A549 (cell line): ENCODE measurements at regions not wholly inside any gene's neighbourhood (a gene's known extent, or its start where the extent isn't known, plus 50 kb on each side); places are given as distances from the start of the nearest gene placed in this dataset.
A peak's percentile ranks its signal among the peaks of the same experiment; 100 is the strongest.

ENCODE experiments used
- ATAC-seq, 2 experiments: fragments of 200-7000 bp in 1 of 2; fragments of >200 bp in 1 of 2; cut with Nextera tagmentation in 1 of 2; cut with Tn5 transposase in 1 of 2; 3 replicates each; pipeline versions ENCODE4 v1.8.0 to v1.9.1; 2018 to 2020; ENCODE audit warnings: mild to moderate bottlenecking in 1 of 2, moderate library complexity in 1 of 2
- CTCF ChIA-PET: fragments of 300-600 bp; sonication (Branson Sonifier 250); formaldehyde crosslinking; extraction: SDS; loops from one replicate; lab custom pipeline; 2021; ENCODE audit warnings: antibody characterized with exemption, inconsistent platforms; lab: Yijun Ruan, JAX
- POLR2A ChIA-PET: fragments of 350-600 bp; formaldehyde crosslinking; extraction: SDS; loops from one replicate; lab custom pipeline; 2021; ENCODE audit warnings: antibody characterized with exemption, inconsistent platforms; lab: Yijun Ruan, JAX
- DNase-seq, 2 experiments: peaks; one replicate each; pipeline versions ENCODE4 v3.0.0 to v3.0.0-alpha.2; 2011 to 2016; ENCODE audit warnings: low read depth in 1 of 2, low spot score in 1 of 2
- FAIRE-seq: peaks from 2 replicates; lab custom pipeline; 2011; peaks lifted over from hg19 to GRCh38; lab: Jason Lieb, UNC
- H3K27ac ChIP-seq, 2 experiments: fragments of >200 bp; sonication (Bioruptor Twin); formaldehyde crosslinking; 3 replicates each; pipeline ENCODE4 v1.5.1; 2016 to 2017
- H3K4me1 ChIP-seq: fragments of >200 bp; sonication (Bioruptor Twin); formaldehyde crosslinking; 3 replicates; pipeline ENCODE4 v1.6.1; 2016
- H3K4me2 ChIP-seq: fragments of >200 bp; sonication (Bioruptor Twin); formaldehyde crosslinking; 3 replicates; pipeline ENCODE4 v1.6.1; 2016
- H3K4me3 ChIP-seq: fragments of >200 bp; sonication (Bioruptor Twin); formaldehyde crosslinking; 3 replicates; pipeline ENCODE4 v1.5.1; 2016
- H3K9me3 ChIP-seq: fragments of >200 bp; sonication (Bioruptor Twin); formaldehyde crosslinking; 3 replicates; pipeline ENCODE4 v1.6.1; 2016
- CBX8 ChIP-seq: fragments of 200-600 bp; sonication (generic); IDR thresholded peaks from 2 replicates; pipeline ENCODE4 v1.6.1; 2016
- CHD2 ChIP-seq: fragments of 150-350 bp; IDR thresholded peaks from 2 replicates; pipeline ENCODE4 v1.6.1; 2014; ENCODE audit warnings: low read length; ENCODE audit not compliant: partially characterized antibody
- EHMT2 ChIP-seq: fragments of 200-600 bp; sonication (generic); IDR thresholded peaks from 2 replicates; pipeline ENCODE4 v1.6.1; 2016; ENCODE audit warnings: antibody characterized with exemption, low read depth, mild to moderate bottlenecking, moderate library complexity
- ESRRA ChIP-seq: fragments of 150-350 bp; IDR thresholded peaks from 2 replicates; pipeline ENCODE4 v1.6.1; 2014; ENCODE audit warnings: mild to moderate bottlenecking, low read length, borderline replicate concordance
- FOXS1 ChIP-seq: fragments of 250-450 bp; sonication (Bioruptor Pico); IDR thresholded peaks from 2 replicates; pipeline ENCODE4 v1.5.0; 2020; ENCODE audit warnings: mild to moderate bottlenecking, moderate library complexity
- HDAC2 ChIP-seq: fragments of 200-600 bp; sonication (generic); IDR thresholded peaks from 2 replicates; pipeline ENCODE4 v1.6.1; 2016
- HOXA7 ChIP-seq: fragments of 250-450 bp; sonication (Bioruptor Pico); IDR thresholded peaks from 2 replicates; pipeline ENCODE4 v1.5.0; 2020; ENCODE audit warnings: mild to moderate bottlenecking, moderate library complexity
- HOXB13 ChIP-seq: fragments of 250-450 bp; sonication (Bioruptor Pico); IDR thresholded peaks from 2 replicates; pipeline ENCODE4 v1.5.0; 2020; ENCODE audit warnings: low read depth, mild to moderate bottlenecking, moderate library complexity
- HOXB5 ChIP-seq: fragments of 250-450 bp; sonication (Bioruptor Pico); IDR thresholded peaks from 2 replicates; pipeline ENCODE4 v1.5.0; 2020; ENCODE audit warnings: mild to moderate bottlenecking, moderate library complexity
- JUNB ChIP-seq: fragments of >200 bp; sonication (Bioruptor Twin); formaldehyde crosslinking; IDR thresholded peaks from 2 replicates; pipeline ENCODE4 v1.6.1; 2016
- KDM1A ChIP-seq: fragments of 200-600 bp; sonication (generic); IDR thresholded peaks from 2 replicates; pipeline ENCODE4 v1.6.1; 2016; ENCODE audit warnings: low read depth, mild to moderate bottlenecking
- MAZ ChIP-seq: fragments of 150-350 bp; IDR thresholded peaks from 2 replicates; pipeline ENCODE4 v1.6.1; 2014; ENCODE audit warnings: antibody characterized with exemption, low read depth, low read length, borderline replicate concordance
- RAD21 ChIP-seq, 2 experiments: fragments of >200 bp in 1 of 2; sonication (Bioruptor Twin) in 1 of 2; formaldehyde crosslinking in 1 of 2; IDR thresholded peaks in 1 of 2; conservative IDR thresholded peaks in 1 of 2; 2 replicates in 1 of 2; 3 replicates in 1 of 2; pipeline ENCODE4 v1.6.1; 2012 to 2018; ENCODE audit warnings: inconsistent platforms in 1 of 2
- RFX5 ChIP-seq: fragments of 450-650 bp; IDR thresholded peaks from 2 replicates; pipeline ENCODE4 v1.7.1; 2014; ENCODE audit warnings: antibody characterized with exemption, mild to moderate bottlenecking, moderate library complexity
- SMC3 ChIP-seq: fragments of >200 bp; sonication (Bioruptor Twin); formaldehyde crosslinking; IDR thresholded peaks from 3 replicates; pipeline ENCODE4 v1.6.1; 2018; ENCODE audit warnings: inconsistent platforms
- TFCP2L1 ChIP-seq: fragments of 250-450 bp; sonication (Bioruptor Pico); IDR thresholded peaks from 2 replicates; pipeline ENCODE4 v1.5.0; 2021; ENCODE audit warnings: mild to moderate bottlenecking
- ZSCAN20 ChIP-seq: fragments of 250-450 bp; sonication (Bioruptor Pico); IDR thresholded peaks from 2 replicates; pipeline ENCODE4 v1.8.0; 2022; ENCODE audit warnings: mild to moderate bottlenecking, moderate library complexity
- WGBS: methylation state at CpG from one replicate; pipeline ENCODE4 v1.1.6; 2017; ENCODE audit errors: missing lambda C conversion rate; 5-methylcytosine and 5-hydroxymethylcytosine counted together
- TF ChIP-seq, protein P1 (sequence below): fragments of 250-450 bp; sonication (Bioruptor Pico); IDR thresholded peaks from 2 replicates; pipeline ENCODE4 v1.5.0; 2020; ENCODE audit warnings: low read depth, mild to moderate bottlenecking, moderate library complexity
- TF ChIP-seq, protein P2 (sequence below): fragments of 200-600 bp; sonication (generic); IDR thresholded peaks from 2 replicates; pipeline ENCODE4 v1.6.1; 2016; ENCODE audit warnings: antibody characterized with exemption, mild to moderate bottlenecking, moderate library complexity
- TF ChIP-seq, protein P3 (sequence below): fragments of 250-450 bp; sonication (Bioruptor Pico); IDR thresholded peaks from 2 replicates; pipeline ENCODE4 v1.5.0; 2021; ENCODE audit warnings: mild to moderate bottlenecking, moderate library complexity, borderline replicate concordance
- TF ChIP-seq, protein P4 (sequence below): fragments of 450-650 bp; IDR thresholded peaks from 2 replicates; pipeline ENCODE4 v1.6.1; 2014; ENCODE audit warnings: antibody characterized with exemption

DNA sequence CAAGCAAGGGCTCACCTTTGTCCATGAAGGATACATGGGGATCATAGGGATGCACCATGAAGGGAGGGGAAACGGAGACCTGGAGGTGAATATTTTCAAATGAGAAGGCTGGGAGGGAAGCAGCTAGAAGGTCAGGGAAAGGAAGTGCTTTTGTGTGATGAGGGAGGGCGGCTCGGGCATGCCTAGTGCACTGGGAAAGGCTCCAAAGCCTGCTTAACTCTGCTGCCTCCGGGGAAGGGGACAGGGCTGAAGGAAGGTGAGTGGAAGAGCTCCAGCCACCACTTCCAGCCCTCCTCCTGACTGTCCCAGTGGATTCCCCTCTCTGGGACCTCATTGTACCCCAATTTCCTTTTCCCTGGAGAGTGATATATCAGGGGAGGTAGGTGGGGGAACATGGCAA, 149.4 kb upstream of the PRMT8 start:
- POLR2A ChIA-PET: no interaction called here
- FAIRE-seq: no peak

DNA sequence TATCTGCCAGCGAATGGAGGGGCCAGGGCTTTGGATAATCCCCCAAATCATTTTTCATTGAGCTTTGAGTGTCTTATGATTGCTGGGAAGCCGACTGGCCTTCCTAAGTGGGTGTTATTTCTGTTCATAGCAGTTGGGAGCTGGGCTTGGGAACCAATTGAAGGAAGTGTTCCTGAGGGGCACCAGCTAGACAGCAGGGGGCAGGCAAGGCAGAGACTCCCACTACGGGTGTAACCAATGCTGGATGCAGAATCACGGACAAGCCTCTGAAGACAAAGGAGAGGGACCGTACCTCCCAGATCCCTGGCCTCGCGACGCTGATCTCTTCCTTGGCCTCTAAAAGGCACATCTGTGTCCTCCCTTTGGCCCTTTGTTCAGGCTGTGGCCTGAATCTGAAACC, 149.0 kb upstream of the PRMT8 start:
- TF ChIP-seq RAD21 (conservative IDR thresholded peaks at IDR 0.05 in 1 of 2, IDR thresholded peaks at IDR 0.05 in 1 of 2): peak in 1 of 2 experiments; percentile 20; a peak in 2 of 5 replicates
- no peak for TF ChIP-seq TFCP2L1 (CRISPR knock-in tag)
- FAIRE-seq: no peak

More for the DNA sequence above, 149.4 kb upstream of the PRMT8 start:
- Histone ChIP-seq H3K4me1 (no peaks in the 10 kb centered on the region), H3K4me3 (no peak overlapping the region)
- CTCF ChIA-PET: interaction anchor here (1.0 to 2.6 kb wide), 6 partner anchors 27 to 462 kb away, joined by 3 to 15 read pairs (median 4); no protein-coding TSS in a partner anchor
- ATAC-seq: peak in 1 of 2 experiments; percentile 15; a peak in 1 of 6 replicates
- 4% methylated on average over 4 of the region's 4 CpGs for WGBS
- TF ChIP-seq JUNB (no peak), ESRRA (no peak), TFCP2L1 (CRISPR knock-in tag) (no peak), HDAC2 (no peak), SMC3 (no peak), KDM1A (no peak), HOXB13 (CRISPR knock-in tag) (no peak), HOXB5 (CRISPR knock-in tag) (no peak), MAZ (no peak), HOXA7 (no peak), CBX8 (no peak), EHMT2 (no peak), RFX5 (no peak), ZSCAN20 (CRISPR knock-in tag) (no peak), CHD2 (no peak), FOXS1 (CRISPR knock-in tag) (no peak)
- TF ChIP-seq, protein P1, sequence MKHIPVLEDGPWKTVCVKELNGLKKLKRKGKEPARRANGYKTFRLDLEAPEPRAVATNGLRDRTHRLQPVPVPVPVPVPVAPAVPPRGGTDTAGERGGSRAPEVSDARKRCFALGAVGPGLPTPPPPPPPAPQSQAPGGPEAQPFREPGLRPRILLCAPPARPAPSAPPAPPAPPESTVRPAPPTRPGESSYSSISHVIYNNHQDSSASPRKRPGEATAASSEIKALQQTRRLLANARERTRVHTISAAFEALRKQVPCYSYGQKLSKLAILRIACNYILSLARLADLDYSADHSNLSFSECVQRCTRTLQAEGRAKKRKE (CRISPR knock-in tag): no peak
- TF ChIP-seq, protein P2, sequence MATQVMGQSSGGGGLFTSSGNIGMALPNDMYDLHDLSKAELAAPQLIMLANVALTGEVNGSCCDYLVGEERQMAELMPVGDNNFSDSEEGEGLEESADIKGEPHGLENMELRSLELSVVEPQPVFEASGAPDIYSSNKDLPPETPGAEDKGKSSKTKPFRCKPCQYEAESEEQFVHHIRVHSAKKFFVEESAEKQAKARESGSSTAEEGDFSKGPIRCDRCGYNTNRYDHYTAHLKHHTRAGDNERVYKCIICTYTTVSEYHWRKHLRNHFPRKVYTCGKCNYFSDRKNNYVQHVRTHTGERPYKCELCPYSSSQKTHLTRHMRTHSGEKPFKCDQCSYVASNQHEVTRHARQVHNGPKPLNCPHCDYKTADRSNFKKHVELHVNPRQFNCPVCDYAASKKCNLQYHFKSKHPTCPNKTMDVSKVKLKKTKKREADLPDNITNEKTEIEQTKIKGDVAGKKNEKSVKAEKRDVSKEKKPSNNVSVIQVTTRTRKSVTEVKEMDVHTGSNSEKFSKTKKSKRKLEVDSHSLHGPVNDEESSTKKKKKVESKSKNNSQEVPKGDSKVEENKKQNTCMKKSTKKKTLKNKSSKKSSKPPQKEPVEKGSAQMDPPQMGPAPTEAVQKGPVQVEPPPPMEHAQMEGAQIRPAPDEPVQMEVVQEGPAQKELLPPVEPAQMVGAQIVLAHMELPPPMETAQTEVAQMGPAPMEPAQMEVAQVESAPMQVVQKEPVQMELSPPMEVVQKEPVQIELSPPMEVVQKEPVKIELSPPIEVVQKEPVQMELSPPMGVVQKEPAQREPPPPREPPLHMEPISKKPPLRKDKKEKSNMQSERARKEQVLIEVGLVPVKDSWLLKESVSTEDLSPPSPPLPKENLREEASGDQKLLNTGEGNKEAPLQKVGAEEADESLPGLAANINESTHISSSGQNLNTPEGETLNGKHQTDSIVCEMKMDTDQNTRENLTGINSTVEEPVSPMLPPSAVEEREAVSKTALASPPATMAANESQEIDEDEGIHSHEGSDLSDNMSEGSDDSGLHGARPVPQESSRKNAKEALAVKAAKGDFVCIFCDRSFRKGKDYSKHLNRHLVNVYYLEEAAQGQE: no peak
- TF ChIP-seq, protein P3, sequence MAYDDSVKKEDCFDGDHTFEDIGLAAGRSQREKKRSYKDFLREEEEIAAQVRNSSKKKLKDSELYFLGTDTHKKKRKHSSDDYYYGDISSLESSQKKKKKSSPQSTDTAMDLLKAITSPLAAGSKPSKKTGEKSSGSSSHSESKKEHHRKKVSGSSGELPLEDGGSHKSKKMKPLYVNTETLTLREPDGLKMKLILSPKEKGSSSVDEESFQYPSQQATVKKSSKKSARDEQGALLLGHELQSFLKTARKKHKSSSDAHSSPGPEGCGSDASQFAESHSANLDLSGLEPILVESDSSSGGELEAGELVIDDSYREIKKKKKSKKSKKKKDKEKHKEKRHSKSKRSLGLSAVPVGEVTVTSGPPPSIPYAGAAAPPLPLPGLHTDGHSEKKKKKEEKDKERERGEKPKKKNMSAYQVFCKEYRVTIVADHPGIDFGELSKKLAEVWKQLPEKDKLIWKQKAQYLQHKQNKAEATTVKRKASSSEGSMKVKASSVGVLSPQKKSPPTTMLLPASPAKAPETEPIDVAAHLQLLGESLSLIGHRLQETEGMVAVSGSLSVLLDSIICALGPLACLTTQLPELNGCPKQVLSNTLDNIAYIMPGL: no peak
- TF ChIP-seq, protein P4, sequence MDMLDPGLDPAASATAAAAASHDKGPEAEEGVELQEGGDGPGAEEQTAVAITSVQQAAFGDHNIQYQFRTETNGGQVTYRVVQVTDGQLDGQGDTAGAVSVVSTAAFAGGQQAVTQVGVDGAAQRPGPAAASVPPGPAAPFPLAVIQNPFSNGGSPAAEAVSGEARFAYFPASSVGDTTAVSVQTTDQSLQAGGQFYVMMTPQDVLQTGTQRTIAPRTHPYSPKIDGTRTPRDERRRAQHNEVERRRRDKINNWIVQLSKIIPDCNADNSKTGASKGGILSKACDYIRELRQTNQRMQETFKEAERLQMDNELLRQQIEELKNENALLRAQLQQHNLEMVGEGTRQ: no peak
- TF ChIP-seq, all 56 proteins: peak for 0
- Histone ChIP-seq H3K4me2 (no peak overlapping the region), H3K27ac (no peak overlapping the region), H3K9me3 (no peaks in the 10 kb centered on the region)
- DNase-seq: no peak

More for the DNA sequence above, 149.0 kb upstream of the PRMT8 start:
- Histone ChIP-seq H3K9me3 (no peaks in the 10 kb centered on the region), H3K4me2 (no peak overlapping the region), H3K4me1 (no peaks in the 10 kb centered on the region), H3K4me3 (no peak overlapping the region), H3K27ac (no peak overlapping the region)
- peak; percentile 37 to 80; a peak in 3 of 6 replicates for ATAC-seq
- WGBS: 31% methylated on average over 8 of the region's 8 CpGs
- ChIA-PET CTCF (interaction anchor here (1.0 to 2.6 kb wide), 5 partner anchors 28 to 462 kb away, joined by 3 to 15 read pairs (median 3); no protein-coding TSS in a partner anchor), POLR2A (no interaction called here)
- peak in 1 of 2 experiments; percentile 22 for DNase-seq
